ENCODE measurements at regions not wholly inside any gene's neighbourhood (a gene's known extent, or its start where the extent isn't known, plus 50 kb on each side); places are given as distances from the start of the nearest gene placed in this dataset.

DNA sequence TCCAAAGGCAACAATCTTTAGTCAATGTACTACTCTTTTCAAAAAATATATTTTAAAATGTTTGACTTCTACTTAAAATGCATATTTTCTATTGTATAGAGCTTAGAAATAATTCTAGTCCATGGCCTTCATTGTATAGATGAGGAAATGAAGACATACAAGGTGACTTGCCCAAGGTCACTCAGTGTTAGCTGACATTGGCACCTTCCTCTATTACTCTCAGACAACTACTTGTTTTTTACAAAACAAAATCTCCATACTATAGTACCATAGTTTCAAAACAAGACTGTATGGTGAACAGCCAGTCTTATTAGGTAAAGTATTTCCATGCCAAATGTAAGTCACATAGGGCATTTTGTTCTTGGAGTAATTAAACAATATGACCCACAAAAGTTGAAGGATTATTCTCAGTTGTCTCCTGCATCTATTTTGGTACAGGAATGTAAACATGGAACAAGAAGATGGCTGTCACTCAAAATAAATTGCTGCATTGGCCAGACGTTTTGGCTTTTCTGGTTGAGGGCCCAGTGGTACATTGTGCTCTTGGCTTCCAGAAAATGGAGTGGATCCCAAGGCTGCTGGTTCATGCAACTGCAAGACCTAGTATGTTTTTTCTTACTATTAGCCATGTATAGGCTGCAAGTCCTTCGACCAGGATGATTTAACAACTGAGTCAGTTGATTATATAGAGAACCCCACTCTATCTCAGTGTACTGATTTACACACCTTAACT, 54.3 kb upstream of the NOX3 start:
- peaks cover 5% of the 10 kb centered on the region for H3K27me3 Mint-ChIP-seq
- H3K9me3 Mint-ChIP-seq = peaks cover 7% of the 10 kb centered on the region
- no peak overlapping the region for H3K27ac Mint-ChIP-seq
- ATAC-seq (no peak), DNase-seq (no peak)
- peaks cover 11% of the 10 kb centered on the region for H3K4me1 Mint-ChIP-seq
- H3K36me3 Mint-ChIP-seq (ENCODE audit: low read depth) = peaks cover 1% of the 10 kb centered on the region
- no peak overlapping the region for H3K4me3 Mint-ChIP-seq

DNA sequence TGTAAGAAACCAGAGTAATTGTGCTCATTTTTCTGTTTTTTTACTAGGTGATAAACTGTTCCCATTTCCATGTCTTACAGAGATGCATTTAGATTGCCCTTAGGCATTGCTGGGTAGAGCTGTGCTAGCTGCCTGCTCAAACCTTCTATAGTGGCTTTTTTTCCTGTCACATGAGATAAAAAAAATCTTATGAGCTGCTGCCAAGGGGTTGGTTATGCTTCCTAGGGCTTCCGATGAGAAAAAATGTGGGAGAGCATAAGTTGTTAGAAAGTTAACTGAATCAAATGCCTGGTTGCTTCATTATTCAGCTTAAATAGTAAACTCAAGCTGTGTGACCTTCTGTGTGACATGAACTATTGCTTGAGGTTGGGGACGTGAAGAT, 50.0 kb upstream of the NOX3 start:
- peaks cover 2% of the 10 kb centered on the region for H3K36me3 Mint-ChIP-seq (ENCODE audit: low read depth)
- DNase-seq = no peak
- peaks cover 8% of the 10 kb centered on the region for H3K27me3 Mint-ChIP-seq
- H3K27ac Mint-ChIP-seq = no peak overlapping the region
- peaks cover 6% of the 10 kb centered on the region for H3K4me1 Mint-ChIP-seq
- H3K9me3 Mint-ChIP-seq = peaks cover 4% of the 10 kb centered on the region
- H3K4me3 Mint-ChIP-seq = no peak overlapping the region
- no peak for ATAC-seq

Data from activated naive CD8-positive, alpha-beta T cell treated with anti-CD3 and anti-CD28 coated beads, Interleukin-2, amount 50 U/mL, for 24 hours (primary cell).